SK-N-SH treated with all-trans-retinoic acid at 6 μM for 48 hours (cell line): ENCODE measurements at regions not wholly inside any gene's neighbourhood (a gene's known extent, or its start where the extent isn't known, plus 50 kb on each side); places are given as distances from the start of the nearest gene placed in this dataset.

Experiments used
- ATAC-seq: fragments of 200-7000 bp; cut with Tn5 transposase; 3 replicates; pipeline ENCODE4 v1.9.1; 2020; ENCODE audit warnings: mild to moderate bottlenecking, moderate library complexity
- ARNTL ChIP-seq: fragments of 450-650 bp; formaldehyde crosslinking; IDR thresholded peaks from 2 replicates; pipeline ENCODE4 v1.5.0; 2020; ENCODE audit warnings: low read depth, mild to moderate bottlenecking, moderate library complexity, borderline replicate concordance
- BACH2 ChIP-seq: fragments of 250-450 bp; sonication (Bioruptor Pico); IDR thresholded peaks from 2 replicates; pipeline ENCODE4 v1.9.0; 2021; ENCODE audit warnings: mild to moderate bottlenecking, borderline replicate concordance
- GLIS3 ChIP-seq: fragments of 250-450 bp; sonication (Bioruptor Pico); IDR thresholded peaks from 2 replicates; pipeline ENCODE4 v1.5.0; 2020; ENCODE audit warnings: mild to moderate bottlenecking, moderate library complexity
- ISL1 ChIP-seq: fragments of 250-450 bp; sonication (Bioruptor Pico); IDR thresholded peaks from 2 replicates; pipeline ENCODE4 v2.1.2; 2022; ENCODE audit warnings: mild to moderate bottlenecking, moderate library complexity
- OSR1 ChIP-seq: fragments of 250-450 bp; sonication (Bioruptor Pico); IDR thresholded peaks from 2 replicates; pipeline ENCODE4 v1.8.0; 2022; ENCODE audit warnings: moderate library complexity, mild to moderate bottlenecking, inconsistent platforms
- PATZ1 ChIP-seq: fragments of 250-450 bp; sonication (Bioruptor Pico); IDR thresholded peaks from 2 replicates; pipeline ENCODE4 v1.8.0; 2020; ENCODE audit warnings: mild to moderate bottlenecking, moderate library complexity, borderline replicate concordance
- PPARA ChIP-seq: fragments of 250-450 bp; sonication (Bioruptor Pico); IDR thresholded peaks from 2 replicates; pipeline ENCODE4 v1.5.0; 2020; ENCODE audit warnings: mild to moderate bottlenecking, borderline replicate concordance
- RARB ChIP-seq: fragments of 250-450 bp; sonication (Bioruptor Pico); IDR thresholded peaks from 2 replicates; pipeline ENCODE4 v1.8.0; 2021; ENCODE audit warnings: mild to moderate bottlenecking, moderate library complexity
- SNAI2 ChIP-seq: fragments of 250-450 bp; sonication (Bioruptor Pico); IDR thresholded peaks from 2 replicates; pipeline ENCODE4 v1.5.0; 2020; ENCODE audit warnings: mild to moderate bottlenecking, moderate library complexity
- TCF4 ChIP-seq: fragments of 250-450 bp; sonication (Bioruptor Pico); IDR thresholded peaks from 2 replicates; pipeline ENCODE4 v1.8.0; 2021; ENCODE audit warnings: mild to moderate bottlenecking, moderate library complexity, borderline replicate concordance
- TOX ChIP-seq: fragments of 250-450 bp; sonication (Bioruptor Pico); IDR thresholded peaks from 2 replicates; pipeline ENCODE4 v1.8.0; 2021; ENCODE audit warnings: mild to moderate bottlenecking, moderate library complexity, borderline replicate concordance
- TSHZ2 ChIP-seq: fragments of 250-450 bp; sonication (Bioruptor Pico); IDR thresholded peaks from 2 replicates; pipeline ENCODE4 v1.5.0; 2020; ENCODE audit warnings: mild to moderate bottlenecking, moderate library complexity
- ZC3H10 ChIP-seq: fragments of 250-450 bp; sonication (Bioruptor Pico); IDR thresholded peaks from 2 replicates; pipeline ENCODE4 v1.5.1; 2021; ENCODE audit warnings: mild to moderate bottlenecking, moderate library complexity
- ZFP3 ChIP-seq: fragments of 250-450 bp; sonication (Bioruptor Pico); IDR thresholded peaks from 2 replicates; pipeline ENCODE4 v1.5.0; 2020; ENCODE audit warnings: mild to moderate bottlenecking, moderate library complexity
- ZNF565 ChIP-seq: fragments of 450-650 bp; formaldehyde crosslinking; conservative IDR thresholded peaks from 2 replicates; pipeline ENCODE4 v1.5.0; 2020; ENCODE audit warnings: low read depth, mild to moderate bottlenecking, moderate library complexity
- ZNF70 ChIP-seq: fragments of 450-650 bp; formaldehyde crosslinking; IDR thresholded peaks from 2 replicates; pipeline ENCODE4 v1.5.0; 2020; ENCODE audit warnings: mild to moderate bottlenecking, moderate library complexity
- ZNF8 ChIP-seq: fragments of 450-650 bp; formaldehyde crosslinking; IDR thresholded peaks from 2 replicates; pipeline ENCODE4 v1.5.0; 2020; ENCODE audit warnings: mild to moderate bottlenecking, moderate library complexity
- TF ChIP-seq, protein P1 (sequence below): fragments of 250-450 bp; sonication (Bioruptor Pico); IDR thresholded peaks from 2 replicates; pipeline ENCODE4 v1.8.0; 2021; ENCODE audit warnings: low read depth, mild to moderate bottlenecking, moderate library complexity, borderline replicate concordance
- TF ChIP-seq, protein P2 (sequence below): fragments of 250-450 bp; sonication (Bioruptor Pico); IDR thresholded peaks from 2 replicates; pipeline ENCODE4 v1.5.1; 2020; ENCODE audit warnings: low read depth, mild to moderate bottlenecking, moderate library complexity
- TF ChIP-seq, protein P3 (sequence below): fragments of 250-450 bp; sonication (Bioruptor Pico); IDR thresholded peaks from 2 replicates; pipeline ENCODE4 v1.5.1; 2021; ENCODE audit warnings: mild to moderate bottlenecking, moderate library complexity

- no peak for ATAC-seq
- no peak for TF ChIP-seq ZNF565 (CRISPR knock-in tag)
- TF ChIP-seq ZC3H10 (CRISPR knock-in tag): no peak
- TF ChIP-seq TCF4 (CRISPR knock-in tag): no peak
Observed at GRCh38 chr14:82546401-82546800, 1012.7 kb upstream of the SEL1L start.

DNA sequence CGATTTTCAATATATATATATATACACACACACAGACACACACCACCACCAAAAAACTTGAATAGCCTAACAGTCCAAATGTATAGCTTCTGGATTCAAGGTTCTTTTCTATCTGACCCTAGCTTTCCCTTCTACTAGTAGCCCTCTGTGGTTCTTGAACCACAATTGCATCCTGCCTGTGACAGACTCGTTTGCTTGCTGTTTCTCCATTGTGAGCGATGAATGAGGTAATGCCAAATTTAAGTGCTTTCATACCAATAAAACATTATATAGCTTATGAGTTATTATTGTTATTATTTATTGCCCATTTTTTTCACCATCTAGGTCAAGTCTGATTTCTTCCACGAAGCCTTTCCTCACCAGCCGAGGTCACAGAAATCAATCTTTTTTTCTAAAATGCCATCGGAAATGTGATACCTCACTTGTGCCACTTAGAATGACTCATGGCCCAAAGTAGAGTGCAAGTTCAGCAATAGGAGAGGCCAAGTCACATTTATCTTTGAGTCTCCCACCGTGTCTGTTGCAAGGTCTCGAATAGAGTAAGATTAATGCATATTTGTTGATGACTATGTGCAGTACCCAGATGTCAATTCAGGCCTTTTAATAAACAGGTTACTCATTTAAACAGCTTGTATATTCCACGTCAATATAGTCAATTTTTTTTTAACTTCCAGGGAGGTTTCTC is 1015.8 kb upstream of the SEL1L start:
- no peak for ATAC-seq
- TF ChIP-seq ZFP3 (CRISPR knock-in tag): no peak
- TF ChIP-seq ZNF565 (CRISPR knock-in tag): no peak
- TF ChIP-seq OSR1 (CRISPR knock-in tag): no peak
- TF ChIP-seq, protein P1, sequence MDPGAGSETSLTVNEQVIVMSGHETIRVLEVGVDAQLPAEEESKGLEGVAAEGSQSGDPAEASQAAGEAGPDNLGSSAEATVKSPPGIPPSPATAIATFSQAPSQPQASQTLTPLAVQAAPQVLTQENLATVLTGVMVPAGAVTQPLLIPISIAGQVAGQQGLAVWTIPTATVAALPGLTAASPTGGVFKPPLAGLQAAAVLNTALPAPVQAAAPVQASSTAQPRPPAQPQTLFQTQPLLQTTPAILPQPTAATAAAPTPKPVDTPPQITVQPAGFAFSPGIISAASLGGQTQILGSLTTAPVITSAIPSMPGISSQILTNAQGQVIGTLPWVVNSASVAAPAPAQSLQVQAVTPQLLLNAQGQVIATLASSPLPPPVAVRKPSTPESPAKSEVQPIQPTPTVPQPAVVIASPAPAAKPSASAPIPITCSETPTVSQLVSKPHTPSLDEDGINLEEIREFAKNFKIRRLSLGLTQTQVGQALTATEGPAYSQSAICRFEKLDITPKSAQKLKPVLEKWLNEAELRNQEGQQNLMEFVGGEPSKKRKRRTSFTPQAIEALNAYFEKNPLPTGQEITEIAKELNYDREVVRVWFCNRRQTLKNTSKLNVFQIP (CRISPR knock-in tag): no peak
- TF ChIP-seq RARB (CRISPR knock-in tag): no peak
- no peak for TF ChIP-seq TCF4 (CRISPR knock-in tag)

- no peak for ATAC-seq
- TF ChIP-seq RARB (CRISPR knock-in tag) (no peak), ISL1 (CRISPR knock-in tag) (no peak), ARNTL (CRISPR knock-in tag) (no peak), TSHZ2 (CRISPR knock-in tag) (no peak), ZNF565 (CRISPR knock-in tag) (no peak), OSR1 (CRISPR knock-in tag) (no peak), BACH2 (CRISPR knock-in tag) (no peak), SNAI2 (CRISPR knock-in tag) (no peak)
- TF ChIP-seq, protein P2, sequence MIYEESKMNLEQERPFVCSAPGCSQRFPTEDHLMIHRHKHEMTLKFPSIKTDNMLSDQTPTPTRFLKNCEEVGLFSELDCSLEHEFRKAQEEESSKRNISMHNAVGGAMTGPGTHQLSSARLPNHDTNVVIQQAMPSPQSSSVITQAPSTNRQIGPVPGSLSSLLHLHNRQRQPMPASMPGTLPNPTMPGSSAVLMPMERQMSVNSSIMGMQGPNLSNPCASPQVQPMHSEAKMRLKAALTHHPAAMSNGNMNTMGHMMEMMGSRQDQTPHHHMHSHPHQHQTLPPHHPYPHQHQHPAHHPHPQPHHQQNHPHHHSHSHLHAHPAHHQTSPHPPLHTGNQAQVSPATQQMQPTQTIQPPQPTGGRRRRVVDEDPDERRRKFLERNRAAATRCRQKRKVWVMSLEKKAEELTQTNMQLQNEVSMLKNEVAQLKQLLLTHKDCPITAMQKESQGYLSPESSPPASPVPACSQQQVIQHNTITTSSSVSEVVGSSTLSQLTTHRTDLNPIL (CRISPR knock-in tag): no peak
Observed at GRCh38 chr14:82562881-82563280, 1029.2 kb upstream of the SEL1L start.

- no peak for ATAC-seq
- TF ChIP-seq PATZ1 (CRISPR knock-in tag) (no peak), ZNF8 (no peak), TOX (CRISPR knock-in tag) (no peak), GLIS3 (CRISPR knock-in tag) (no peak), ISL1 (CRISPR knock-in tag) (no peak), ZNF70 (CRISPR knock-in tag) (no peak), PPARA (CRISPR knock-in tag) (no peak), TSHZ2 (CRISPR knock-in tag) (no peak), TCF4 (CRISPR knock-in tag) (no peak), OSR1 (CRISPR knock-in tag) (no peak), ARNTL (CRISPR knock-in tag) (no peak), ZFP3 (CRISPR knock-in tag) (no peak)
- TF ChIP-seq, protein P2 (CRISPR knock-in tag): no peak
- TF ChIP-seq, protein P3, sequence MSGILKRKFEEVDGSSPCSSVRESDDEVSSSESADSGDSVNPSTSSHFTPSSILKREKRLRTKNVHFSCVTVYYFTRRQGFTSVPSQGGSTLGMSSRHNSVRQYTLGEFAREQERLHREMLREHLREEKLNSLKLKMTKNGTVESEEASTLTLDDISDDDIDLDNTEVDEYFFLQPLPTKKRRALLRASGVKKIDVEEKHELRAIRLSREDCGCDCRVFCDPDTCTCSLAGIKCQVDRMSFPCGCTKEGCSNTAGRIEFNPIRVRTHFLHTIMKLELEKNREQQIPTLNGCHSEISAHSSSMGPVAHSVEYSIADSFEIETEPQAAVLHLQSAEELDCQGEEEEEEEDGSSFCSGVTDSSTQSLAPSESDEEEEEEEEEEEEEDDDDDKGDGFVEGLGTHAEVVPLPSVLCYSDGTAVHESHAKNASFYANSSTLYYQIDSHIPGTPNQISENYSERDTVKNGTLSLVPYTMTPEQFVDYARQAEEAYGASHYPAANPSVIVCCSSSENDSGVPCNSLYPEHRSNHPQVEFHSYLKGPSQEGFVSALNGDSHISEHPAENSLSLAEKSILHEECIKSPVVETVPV (CRISPR knock-in tag): no peak
Observed at GRCh38 chr14:82565825-82566224, 1032.2 kb upstream of the SEL1L start.
